NCI-H2081 (cell line): ENCODE measurements at regions not wholly inside any gene's neighbourhood (a gene's known extent, or its start where the extent isn't known, plus 50 kb on each side); places are given as distances from the start of the nearest gene placed in this dataset.

Source experiments
- DNase-seq, 2 experiments: peaks; one replicate each; lab custom pipeline; 2025; lab: John Stamatoyannopoulos, UW

DNA sequence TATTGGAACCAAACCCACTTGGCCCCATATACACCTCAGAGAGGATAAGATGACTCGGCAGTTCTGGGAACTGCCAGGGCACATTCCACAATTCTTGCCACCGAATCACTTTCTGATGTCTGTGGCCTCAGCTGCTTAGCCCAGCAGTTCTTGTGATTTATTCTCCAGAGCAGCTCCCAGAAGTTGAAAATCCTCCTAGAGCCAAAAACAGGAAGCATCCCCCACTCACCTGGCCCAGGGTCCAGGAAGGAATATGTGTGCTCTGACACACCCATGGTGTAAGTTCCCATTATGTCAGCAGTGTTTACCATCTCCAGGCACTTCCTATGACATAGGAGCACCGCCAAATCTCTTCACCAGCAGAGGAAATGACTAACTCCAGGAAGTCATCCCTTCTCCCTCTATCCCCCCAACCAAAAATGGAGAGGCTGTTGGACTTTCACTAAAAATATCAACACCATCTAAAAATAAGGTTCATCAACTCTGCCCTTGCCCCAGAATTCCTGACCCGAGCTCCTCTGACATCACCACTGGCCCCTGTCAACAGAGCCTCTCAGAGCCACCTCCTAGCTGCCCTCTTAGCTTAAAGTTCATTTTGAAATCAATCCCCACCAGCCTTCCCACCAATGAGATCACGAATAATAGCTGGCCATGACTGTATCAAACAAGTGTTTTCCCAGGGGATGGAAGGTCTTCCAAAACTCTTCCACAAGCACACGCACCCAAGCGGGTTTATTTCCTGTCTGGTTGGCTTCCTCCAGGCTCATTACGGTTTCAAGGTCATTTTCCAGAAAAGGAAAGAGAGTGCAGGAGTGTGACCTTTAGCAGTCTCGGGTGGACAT, 223.1 kb upstream of the PARD3B start:
- no peak for DNase-seq

DNA sequence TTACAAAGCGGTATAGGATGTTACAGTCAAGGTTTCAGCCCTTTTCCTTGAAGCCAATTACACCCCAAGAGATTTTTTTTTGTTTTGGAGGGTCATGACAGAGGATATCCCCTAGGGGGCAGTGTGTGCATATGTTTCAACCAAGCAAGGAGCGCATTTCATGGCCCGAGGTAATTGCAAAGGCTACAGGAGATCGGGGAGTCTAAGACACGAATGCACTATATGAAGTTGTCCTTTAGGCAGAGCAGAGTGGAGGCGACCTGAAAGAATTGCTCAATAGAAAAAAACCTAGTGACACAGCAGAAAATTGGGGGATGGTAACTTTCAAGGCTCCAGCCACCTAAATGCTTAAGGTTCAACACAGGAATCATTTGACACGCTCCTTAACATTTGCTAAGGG, 219.8 kb upstream of the PARD3B start:
- peak; percentile 75 to 76 for DNase-seq

- DNase-seq, result no peak
Observed at GRCh38 chr2:204328373-204328772, 216.9 kb upstream of the PARD3B start.

GRCh38 chr2:204329016-204329415, 216.3 kb upstream of the PARD3B start:
- DNase-seq, result no peak

- no peak for DNase-seq
Observed at GRCh38 chr2:204329532-204329931, 215.7 kb upstream of the PARD3B start.

- DNase-seq, result no peak
Observed at GRCh38 chr2:204331180-204331579, 214.1 kb upstream of the PARD3B start.

DNA sequence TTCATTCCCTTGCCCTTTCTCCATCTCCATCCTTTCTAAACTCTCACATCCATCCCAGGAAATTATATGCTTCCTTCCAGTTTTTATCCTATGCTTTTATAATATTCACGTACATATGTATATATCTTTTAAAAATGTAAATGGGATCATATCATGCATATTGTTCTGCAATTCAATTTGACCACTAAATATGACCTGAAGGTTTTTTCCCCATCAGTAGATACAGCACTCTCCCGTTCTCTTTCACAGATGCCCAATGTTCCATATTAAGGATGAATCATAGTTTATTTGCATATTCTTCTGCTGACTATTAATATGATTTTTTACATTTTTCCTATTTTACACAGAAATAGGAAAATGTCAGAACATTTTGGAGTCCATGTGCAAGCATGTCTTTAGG, 213.3 kb upstream of the PARD3B start:
- no peak for DNase-seq

- DNase-seq, result no peak
Observed at GRCh38 chr2:204332706-204333105, 212.6 kb upstream of the PARD3B start.

DNA sequence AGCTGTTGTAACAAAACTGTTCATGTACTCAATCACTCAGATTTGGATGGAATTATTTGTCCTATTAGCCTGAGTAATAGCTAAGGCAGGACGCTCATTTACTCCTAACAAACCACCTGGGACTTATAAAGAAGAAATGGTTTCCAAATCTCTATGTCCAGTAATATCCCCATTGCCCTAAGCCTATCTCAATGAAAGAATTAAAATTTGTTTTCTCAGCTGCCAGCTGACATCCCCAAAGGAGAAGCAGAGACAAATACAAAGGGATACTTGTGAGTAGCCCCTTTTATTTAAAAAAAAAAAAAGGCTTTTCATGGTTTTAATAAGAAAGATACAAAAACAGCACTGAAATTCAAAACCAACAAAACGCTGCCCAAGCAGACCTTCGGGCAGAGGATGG, 211.4 kb upstream of the PARD3B start:
- no peak for DNase-seq

DNA sequence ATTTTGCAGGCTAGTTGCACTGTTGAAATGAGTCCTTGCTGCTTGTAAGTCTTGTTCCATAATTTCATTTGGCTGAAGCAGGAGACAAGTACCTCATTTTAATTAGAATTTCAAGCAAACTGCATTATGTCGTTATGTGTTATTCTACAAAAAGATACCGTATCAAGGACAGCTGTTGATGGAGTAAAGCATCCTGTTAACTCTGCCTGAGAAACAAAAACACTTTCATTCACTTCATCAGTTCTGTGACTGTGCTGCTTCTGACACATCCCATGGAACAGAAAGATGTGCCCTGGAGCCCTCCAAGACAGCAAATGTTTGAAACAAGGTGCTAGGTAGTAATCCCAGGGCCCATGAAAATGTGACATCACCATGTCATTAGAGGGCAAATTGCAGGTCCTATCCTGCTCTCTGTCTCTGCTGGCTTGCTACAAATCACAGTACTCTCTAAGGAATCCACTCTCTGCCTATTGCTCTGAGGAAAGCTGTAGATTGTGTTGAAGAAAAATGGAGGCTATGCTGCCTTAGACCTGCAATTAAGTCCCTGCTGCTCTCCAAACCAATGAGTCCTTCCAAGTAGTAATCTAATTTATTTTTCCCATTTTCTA, 209.7 kb upstream of the PARD3B start:
- no peak for DNase-seq

DNA sequence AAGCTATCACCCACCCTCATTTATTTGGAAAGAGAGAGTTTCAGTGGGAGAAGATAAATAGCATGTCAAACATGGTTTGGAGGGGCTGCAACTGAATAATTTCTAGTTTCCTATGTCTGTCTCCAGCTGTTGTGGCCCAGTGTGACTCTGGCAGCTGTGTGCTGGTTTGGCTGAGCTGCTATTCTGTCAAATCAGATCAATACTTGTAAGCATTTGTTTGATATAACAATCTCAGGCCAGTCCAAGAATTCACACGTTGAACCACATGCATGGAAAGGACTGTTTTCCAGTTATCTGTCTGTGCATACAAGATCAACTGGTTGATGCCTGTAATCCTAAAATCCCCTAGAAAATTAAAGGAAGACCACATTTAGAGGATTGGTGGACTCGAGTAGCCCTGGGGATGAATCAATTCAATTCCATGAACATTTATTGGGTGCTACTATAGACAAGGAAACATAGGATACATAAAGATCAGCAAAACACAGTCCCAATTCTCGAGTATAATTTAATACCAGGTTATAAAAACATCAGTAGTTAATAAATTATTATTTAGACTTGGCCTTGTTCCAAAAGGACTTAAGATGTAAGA, 209.0 kb upstream of the PARD3B start:
- DNase-seq, result no peak

DNA sequence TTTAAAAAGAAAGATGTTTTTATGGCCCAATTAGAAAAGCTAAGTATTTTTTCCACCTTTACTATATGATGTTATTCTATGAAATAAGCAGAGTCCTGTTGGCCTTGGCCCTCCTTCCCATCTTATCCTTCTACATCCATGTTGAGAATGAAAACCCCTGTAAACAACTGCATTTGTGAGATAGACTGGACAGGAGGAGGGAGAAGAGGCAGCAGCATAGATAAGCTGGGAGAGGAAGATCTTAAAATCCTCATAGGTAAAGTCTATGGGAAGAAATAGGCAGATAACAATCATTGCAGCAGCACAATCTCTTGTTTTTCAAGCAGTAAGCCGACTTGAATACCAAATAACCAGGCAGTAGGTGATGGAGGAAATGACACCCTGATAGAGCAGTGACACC, 207.6 kb upstream of the PARD3B start:
- no peak for DNase-seq

DNA sequence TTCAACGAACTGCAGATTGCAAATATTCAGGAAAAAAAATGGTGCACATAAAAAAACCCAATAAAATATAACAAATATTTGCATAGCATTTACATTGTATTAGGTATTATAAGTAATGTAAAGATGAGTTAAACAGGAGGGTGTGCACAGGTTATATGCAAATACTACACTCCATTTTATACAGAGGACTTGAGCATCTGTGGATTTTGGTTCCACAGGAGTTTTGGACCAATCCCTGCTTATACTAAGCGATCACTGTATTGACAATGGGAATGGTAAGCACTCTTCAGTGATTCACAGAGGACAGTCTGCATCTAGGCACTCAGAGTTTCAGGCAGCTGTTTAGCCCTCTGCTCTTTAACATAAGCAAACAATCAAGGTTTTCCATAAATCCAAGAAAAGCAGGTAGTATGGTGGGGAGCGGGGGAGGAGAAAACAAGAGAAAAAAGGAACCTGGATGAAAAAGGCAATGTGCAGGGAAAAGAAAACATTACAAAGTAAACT, 206.0 kb upstream of the PARD3B start:
- peak in 1 of 2 experiments; percentile 1 for DNase-seq

DNA sequence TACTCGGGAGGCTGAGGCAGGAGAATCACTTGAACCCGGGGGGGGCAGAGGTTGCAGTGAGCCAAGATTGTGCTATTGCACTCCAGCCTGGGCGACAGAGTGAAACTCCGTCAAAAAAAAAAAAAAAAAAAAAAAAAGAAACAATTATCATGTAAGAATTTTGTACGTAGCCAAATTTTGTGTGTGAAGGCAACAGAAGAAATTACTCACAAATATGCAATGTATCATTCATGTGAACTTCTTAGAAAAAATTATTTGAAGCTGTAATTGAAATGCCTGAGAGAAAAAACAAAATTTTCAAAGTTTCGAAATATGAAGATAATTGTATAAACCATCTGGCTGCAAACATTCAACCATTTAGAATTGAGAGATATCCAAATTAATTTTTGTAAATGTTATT, 204.8 kb upstream of the PARD3B start:
- DNase-seq, result no peak

GRCh38 chr2:204341887-204342276, 203.4 kb upstream of the PARD3B start:
- DNase-seq, result no peak

DNA sequence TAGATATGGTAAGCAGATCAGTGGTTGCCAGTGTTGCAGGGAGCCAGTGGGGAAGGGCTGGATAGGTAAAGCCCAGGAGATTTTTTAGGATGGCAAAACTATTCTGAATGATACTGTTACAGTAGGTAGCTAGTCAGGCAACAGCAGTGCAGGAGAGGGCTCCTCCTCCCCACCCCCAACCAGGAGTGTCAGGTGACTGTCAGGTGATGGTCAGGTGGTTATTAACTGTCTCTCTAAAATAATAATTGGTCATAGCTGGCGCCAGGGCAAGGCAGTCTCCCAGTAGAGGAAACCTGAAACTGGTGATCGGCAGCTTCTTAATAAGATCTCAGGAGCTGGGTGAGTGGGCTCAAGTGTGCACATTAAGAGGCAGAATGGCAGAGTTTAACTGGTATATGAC, 201.6 kb upstream of the PARD3B start:
- DNase-seq, result no peak

DNA sequence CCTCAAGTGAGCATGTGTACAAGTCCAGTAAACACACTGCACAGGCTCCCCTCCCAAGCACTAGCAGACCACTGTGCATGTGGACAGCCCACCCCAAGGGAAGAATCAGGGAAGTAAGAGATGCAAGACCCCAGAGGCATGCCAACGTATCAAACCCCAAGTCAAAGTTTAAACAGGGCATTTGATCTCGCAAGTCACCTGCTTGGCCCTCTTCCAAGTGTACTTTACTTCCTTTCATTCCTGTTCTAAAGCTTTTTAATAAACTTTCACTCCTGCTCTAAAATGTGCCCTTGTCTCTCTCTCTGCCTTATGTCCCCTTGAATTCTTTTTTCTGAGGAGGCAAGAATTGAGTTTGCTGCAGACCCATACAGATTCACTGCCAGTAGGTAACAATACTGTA, 201.2 kb upstream of the PARD3B start:
- no peak for DNase-seq

DNA sequence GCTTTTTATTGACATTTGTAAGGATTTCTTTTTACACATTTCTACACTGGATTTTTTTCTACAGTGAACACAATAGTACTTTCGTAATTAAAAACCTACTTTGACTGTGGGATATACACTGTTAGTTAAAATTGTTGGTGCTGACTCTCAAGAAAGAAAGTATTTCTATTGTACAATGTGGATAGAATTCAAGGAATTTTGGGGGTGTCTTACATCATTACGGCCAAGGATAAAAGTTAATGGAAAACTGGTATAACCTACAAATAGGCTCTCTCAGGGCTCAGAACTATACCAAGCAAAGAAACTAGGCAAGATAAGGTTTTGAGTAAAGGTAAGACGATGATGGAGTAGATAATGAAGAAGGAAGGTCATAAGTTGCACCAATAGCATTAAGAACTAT, 198.4 kb upstream of the PARD3B start:
- no peak for DNase-seq

DNA sequence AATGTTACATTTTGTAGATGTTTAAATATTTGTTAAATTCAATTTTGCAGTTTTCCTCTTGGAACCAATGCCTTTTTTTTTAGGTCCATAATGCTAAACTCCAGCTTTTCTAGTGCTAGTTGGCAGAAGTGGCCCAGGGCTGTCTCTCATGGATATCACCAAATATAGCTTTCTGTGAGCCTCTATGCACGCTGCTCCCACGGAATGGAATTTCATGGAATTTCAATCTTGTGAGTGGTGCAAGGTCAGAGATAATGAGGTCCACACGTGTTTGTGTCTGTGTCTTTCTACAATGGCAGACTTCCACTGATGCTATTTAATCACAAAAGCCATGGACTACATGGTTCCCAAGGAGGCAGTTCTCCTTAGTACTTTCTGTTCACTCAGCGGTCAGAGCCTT, 191.5 kb upstream of the PARD3B start:
- no peak for DNase-seq

DNA sequence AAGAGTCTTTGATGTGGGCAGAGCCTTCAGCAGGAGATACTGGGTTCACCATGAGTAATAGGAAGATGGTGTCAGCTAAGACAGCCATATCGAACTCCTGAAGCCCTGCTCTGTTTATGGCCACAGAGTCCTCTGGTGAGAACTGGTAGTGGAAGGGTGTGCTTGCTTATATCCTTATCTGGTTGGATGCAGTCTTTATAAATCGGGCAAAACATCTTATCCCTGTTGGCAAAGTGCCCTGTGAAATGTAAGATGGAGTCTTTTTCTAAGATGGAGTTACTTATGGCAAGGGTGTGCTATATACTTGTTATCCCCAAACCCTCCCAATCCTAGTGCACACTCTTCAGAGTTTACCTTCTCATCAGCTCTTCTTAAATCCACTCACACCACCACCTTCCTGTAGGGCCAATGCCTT, 190.8 kb upstream of the PARD3B start:
- no peak for DNase-seq

- DNase-seq, result no peak
Observed at GRCh38 chr2:204355688-204356087, 189.6 kb upstream of the PARD3B start.

DNA sequence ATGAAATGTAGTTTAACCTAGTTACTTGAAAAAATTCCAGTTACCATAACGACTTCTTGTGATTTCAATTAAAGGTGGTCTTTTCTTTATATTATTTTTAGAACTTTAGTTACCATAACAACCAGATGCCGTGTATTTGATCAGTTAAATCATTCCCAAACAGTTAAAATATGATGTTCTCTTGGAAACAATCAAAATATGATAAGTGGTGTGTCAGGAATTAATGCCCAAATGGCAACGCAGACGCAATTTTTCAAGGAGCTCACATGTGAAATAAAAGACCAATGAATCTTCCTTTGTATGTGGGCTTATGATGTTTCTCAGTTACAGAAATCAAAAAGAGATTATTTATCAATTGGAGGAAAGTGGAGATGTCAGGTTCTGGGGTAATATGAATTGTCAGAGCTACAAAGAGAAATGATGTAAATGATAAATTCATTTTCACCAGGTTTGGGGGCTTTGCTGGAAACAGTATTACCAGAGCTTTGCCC, 189.1 kb upstream of the PARD3B start:
- no peak for DNase-seq

DNA sequence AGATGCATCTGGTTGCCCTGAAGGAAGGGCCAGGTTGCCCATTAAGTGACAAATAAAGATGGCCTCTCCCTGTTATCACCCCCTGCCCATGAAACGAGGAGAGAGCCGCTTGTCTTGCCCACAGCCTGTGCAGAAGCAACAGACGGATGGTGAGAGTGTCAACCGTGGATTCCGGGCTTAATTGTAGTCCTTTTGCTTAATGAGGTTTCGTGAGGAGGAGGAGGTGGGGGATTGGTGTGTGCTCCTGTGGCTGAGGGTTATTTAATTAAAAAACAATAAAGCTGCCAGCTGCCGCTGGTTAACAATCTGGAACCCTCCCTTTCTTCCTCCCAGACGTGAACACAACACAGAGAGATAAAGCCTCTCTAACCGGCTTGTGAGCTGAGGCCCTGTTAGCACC, 188.0 kb upstream of the PARD3B start:
- DNase-seq, result peak in 1 of 2 experiments; percentile 35
